NCI-H2081 (cell line): ENCODE measurements at regions not wholly inside any gene's neighbourhood (a gene's known extent, or its start where the extent isn't known, plus 50 kb on each side); places are given as distances from the start of the nearest gene placed in this dataset.
A peak's percentile ranks its signal among the peaks of the same experiment; 100 is the strongest.
"Not testable (repeated sequence)": the region's sequence is repeated elsewhere in the genome, so short reads cannot be mapped to it uniquely, and the experiment has no call there.

ENCODE experiments used
- DNase-seq, 2 experiments: peaks; one replicate each; lab custom pipeline; 2025; lab: John Stamatoyannopoulos, UW

DNA sequence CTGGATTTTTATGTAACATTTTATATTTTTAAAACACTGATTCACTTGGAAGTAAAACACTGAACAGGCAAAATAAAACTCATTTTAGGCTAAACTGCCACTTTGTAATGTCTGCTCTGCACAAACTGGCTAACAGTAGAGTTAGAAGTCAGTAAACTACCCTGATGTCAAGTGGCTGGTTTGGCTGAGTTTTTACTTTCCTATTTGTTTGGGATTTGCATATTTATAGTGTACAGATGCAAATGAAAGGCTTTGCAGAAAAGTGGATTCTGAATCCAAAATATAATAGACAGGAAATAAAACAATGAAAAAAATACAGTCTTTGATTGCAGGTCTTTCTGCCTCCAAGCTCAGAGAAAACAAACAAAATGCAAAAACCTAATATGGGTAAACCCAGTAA is 213.1 kb downstream of the CDH26 start:
- DNase-seq, result no peak

DNA sequence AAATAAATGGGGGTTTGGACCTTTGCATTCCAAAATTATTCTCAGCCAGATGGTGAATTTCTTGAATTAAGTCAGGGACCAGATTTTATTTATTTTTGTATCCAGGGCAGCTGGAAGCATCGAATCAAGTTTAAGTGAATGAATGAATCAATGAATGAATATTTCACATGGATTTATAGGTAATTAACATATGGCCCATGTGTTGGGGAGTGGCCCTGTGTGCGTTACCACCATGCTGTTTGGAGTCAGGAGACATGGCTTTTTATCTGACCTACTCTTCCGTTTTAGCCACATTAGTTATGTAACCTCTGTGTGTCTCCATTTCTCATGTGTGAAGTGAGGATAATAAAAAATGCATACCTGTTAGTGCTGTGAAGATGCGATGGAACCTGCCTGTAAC is 213.5 kb downstream of the CDH26 start:
- DNase-seq, result no peak

- no peak for DNase-seq
These were observed 214.2 kb downstream of the CDH26 start for GRCh38 chr20:60172346-60172984.

GRCh38 chr20:60177080-60177479 is 218.9 kb downstream of the CDH26 start:
- DNase-seq, result no peak

DNA sequence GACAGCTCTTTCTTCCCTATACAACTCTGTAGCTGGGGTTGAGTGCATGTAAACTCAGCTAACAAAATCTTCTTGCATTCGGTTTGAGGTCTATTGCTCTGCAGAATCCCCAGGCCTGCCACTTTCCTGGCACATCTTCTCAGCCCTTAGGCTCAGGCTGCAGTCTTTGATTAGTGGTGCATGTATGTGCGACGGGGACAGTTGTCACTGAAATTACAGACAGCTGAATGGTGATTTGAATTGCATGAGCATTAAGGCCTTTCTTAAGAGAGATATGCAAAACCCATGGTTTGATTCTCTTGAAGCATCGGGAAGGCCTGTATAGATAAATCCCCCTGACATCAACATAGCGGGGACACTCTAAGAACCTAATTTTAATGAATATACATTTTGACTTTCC is 222.8 kb downstream of the CDH26 start:
- DNase-seq, result no peak

GRCh38 chr20:60186412-60186811 is 228.2 kb downstream of the CDH26 start:
- no peak for DNase-seq

DNA sequence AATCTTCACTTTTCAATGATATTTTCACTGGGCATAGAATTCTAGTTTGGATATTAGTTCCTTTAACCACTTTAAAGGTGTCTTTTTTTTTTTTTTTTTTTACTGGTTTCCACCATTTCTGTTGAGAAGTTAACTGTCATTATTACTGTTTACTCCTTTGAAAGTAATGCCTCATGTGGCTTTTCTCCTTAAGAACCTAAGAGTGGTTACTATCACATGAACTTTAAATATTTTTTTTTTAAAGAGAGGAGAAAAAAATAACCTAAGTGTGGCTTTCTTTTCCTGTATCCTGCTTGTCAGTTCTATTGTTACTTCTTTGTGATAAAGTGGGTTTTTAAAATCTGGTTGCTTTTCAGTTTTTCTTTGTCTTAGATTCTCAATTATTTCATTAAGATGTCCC is 229.5 kb downstream of the CDH26 start:
- no peak for DNase-seq

GRCh38 chr20:60191014-60191413 is 232.8 kb downstream of the CDH26 start:
- no peak for DNase-seq

GRCh38 chr20:60192326-60192725 is 234.1 kb downstream of the CDH26 start:
- DNase-seq, result no peak

DNA sequence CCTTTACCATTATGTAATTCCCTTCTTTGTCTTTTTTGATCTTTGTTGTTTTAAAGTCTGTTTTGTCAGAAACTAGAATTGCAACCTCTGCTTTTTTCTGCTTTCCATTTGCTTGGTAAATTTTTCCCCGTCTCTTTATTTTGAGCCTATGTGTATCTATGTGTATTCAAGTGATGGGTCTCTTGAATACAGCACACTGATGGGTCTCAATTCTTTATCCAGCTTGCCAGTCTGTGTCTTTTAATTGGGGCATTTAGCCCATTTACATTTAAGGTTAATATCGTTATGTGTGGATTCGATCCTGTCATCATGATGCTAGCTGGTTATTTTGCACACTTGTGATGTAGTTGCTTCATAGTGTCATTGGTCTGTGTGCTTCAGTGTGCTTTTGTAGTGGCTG is 240.9 kb downstream of the CDH26 start:
- not testable (repeated sequence) for DNase-seq

DNA sequence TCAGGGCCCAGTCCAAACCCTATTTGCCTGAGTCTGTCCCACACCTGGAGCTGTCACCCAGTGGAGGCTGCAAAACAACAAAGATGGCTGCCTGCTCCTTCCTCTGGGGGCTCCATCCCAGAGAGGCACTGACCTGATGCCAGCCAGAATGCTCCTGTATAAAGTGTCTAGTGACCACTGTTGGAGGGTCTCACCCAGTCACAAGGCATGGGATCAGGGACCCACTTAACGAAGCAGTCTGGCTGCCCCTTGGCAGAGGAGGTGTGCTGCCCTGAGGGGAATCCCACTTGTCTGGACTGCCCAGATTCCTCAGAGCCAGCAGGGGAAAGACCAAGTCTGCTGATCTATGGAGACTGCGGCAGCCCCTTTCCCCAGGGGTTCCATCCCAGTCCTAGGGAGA is 241.6 kb downstream of the CDH26 start:
- DNase-seq, result no peak

DNA sequence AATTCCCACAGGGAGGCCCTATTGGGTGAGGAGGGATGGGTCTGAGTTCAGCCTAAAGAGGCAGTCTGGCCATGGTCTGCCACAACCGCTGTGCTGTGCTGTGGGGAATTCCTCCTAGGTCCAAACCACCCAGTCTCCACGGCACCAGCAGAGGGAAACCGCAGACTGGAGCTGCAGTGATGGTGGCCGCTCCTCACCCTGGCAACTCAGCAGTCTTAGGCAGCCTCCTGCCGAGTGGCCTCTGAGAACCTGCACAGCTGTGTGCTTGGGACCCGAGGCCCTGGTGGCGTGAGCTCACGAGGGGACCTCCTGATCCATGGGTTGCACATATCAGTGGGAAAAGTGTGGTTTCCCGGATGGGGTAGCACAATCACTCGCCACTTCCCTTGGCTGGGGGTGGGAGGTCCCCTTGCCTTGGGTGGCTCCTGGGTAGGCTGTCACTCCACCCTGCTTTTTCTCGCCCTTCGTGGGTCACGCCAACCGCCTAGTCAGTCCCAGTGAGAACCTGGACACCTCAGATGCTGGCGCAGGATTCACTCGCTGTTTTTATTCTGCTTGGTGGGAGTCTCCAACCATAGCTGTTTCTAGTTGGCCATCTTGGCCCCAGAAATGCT is 242.2 kb downstream of the CDH26 start:
- no peak for DNase-seq

GRCh38 chr20:60201198-60201835 is 243.1 kb downstream of the CDH26 start:
- DNase-seq, result no peak

- no peak for DNase-seq
These were observed 243.8 kb downstream of the CDH26 start for GRCh38 chr20:60202046-60202445.

GRCh38 chr20:60203451-60203850 is 245.2 kb downstream of the CDH26 start:
- DNase-seq, result no peak

GRCh38 chr20:60204601-60205000 is 246.4 kb downstream of the CDH26 start:
- no peak for DNase-seq

DNA sequence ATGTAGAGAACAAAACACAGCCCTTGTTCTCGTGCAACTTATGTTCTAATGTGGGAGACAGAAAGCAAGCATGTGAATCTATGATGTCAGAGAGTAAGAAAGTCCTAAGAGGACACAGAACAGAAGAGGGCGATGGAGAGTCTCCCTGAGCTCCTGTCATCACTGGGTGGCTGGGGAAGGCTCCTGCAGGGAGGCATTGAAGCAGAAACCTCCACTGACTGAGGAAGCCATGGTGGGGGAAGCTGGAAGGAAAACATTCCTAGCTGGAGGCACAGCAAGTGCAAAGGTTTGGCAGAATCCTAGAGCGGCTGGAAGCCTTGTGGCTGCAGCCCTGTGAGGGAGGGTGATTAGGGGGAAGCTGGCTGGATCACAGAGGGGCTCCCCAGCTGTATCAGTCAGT is 248.0 kb downstream of the CDH26 start:
- DNase-seq, result no peak

GRCh38 chr20:60209048-60209447 is 250.8 kb downstream of the CDH26 start:
- no peak for DNase-seq

DNA sequence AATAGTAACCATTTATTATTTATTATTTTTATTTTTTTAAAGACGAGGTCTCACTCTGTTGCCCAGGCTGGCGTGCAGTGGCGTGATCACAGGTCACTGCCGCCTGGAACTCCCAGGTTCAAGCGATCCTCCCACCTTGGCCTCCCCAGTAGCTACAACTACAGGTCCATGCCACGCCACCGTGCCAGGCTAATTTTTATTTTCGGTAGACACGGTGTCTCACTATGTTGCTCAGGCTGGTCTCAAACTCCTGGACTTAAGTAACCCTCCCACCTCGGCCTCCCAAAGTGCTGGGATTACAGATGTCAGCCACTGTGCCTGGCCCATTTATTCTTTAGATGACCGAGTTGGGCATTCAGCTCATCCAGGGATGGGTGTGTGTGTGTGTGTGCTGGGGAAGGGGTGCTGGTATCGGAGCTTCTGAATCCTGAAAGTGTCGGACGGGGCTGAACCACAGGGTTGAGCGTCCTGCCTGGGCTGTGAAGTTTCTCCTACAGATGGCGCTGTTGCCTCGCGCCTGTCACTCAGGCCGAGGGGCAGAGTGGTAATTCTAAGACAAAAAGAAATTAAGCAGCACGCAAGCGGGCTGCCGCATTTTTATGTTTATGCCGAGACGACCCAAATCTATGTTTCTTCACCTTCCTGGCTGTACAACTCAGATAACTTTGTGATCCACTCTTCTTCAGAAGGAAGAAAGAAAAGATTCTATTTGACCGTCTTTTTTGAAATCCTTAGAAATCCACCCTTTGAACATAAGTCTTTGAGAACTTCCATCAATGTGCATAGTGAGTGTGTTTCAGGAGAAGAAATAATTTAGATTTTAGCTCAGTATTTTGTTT is 252.8 kb downstream of the CDH26 start:
- DNase-seq, result peak; percentile 33 to 34

DNA sequence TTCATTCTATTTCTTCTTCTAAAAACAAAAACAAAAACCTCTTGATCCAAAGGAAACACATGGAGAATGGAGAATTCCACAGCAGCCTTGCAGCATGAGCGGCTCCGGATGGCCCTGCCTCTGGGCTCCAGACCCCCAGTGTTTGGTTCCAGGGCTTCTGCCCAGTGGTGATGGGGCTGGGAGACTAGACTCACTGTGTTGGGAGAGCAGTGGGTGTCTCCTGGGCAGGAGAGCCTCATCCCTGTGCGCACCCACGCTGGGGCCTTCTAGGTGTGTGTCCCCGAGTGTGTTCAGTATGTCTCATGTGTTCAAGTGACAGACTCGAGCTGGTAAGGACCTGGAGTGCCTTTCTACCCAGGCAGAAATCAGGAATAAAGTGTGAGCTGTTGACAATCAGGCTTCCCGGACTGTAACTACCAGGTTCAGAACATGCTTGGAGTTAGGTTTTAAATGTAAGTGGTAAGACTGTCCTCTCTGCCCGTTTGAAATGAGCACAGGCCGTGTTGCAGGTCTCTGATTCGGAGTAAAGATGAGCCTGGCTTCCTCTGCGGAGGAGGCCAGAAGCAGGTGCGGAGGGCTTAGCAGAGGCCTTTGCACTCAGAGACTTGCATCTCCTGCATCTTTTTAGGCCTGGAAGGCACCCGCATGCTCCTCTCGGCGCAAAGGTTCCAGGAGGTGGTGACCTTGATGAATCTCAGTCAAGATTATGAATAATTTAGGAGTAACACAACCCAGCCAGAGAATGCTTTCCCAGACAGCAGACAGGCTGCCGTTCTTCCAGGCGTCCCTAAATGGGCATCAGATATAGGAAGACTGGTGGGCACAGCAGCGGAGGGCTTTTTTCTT is 253.6 kb downstream of the CDH26 start:
- DNase-seq, result no peak

- DNase-seq, result no peak
These were observed 254.5 kb downstream of the CDH26 start for GRCh38 chr20:60212695-60213094.
